ENCODE measurements at regions not wholly inside any gene's neighbourhood (a gene's known extent, or its start where the extent isn't known, plus 50 kb on each side); places are given as distances from the start of the nearest gene placed in this dataset.

DNA sequence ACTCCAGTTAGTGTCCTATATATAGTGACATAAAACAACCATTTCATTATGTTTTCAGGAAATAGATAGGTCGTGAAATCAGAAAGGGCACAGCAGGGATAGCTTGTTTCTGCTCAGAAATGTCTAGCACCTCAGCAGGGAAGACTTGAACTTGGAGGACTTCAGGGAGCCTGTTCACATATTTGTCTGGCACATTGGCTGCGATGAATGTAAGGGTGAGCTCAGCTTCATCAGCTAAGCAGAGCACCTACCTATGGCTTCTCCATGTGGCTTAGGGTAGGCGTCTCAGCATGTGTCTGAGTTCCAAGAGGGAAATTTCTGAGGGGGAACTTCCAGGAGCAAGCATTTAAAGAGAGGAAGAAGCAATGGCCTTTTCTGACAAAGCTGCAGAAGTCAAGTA lies 126.2 kb downstream of the PCDH10 start:
- TF ChIP-seq CTCF (IDR thresholded peaks at IDR 0.05) (no peak), POLR2AphosphoS5 (IDR thresholded peaks at IDR 0.05) (no peak)

All from breast epithelium (tissue), 3 donors.